SK-N-SH treated with all-trans-retinoic acid at 6 μM for 48 hours (cell line): ENCODE measurements at regions not wholly inside any gene's neighbourhood (a gene's known extent, or its start where the extent isn't known, plus 50 kb on each side); places are given as distances from the start of the nearest gene placed in this dataset.

Experiments used
- CREB5 ChIP-seq: fragments of 250-450 bp; sonication (Bioruptor Pico); IDR thresholded peaks from 2 replicates; pipeline ENCODE4 v1.5.1; 2020; ENCODE audit warnings: low read depth, mild to moderate bottlenecking, moderate library complexity
- CSDC2 ChIP-seq: fragments of 250-450 bp; sonication (Bioruptor Pico); IDR thresholded peaks from 2 replicates; pipeline ENCODE4 v1.5.0; 2020; ENCODE audit warnings: mild to moderate bottlenecking, moderate library complexity
- CSRNP3 ChIP-seq: fragments of 250-450 bp; sonication (Bioruptor Pico); IDR thresholded peaks from 2 replicates; pipeline ENCODE4 v1.5.1; 2021; ENCODE audit warnings: mild to moderate bottlenecking, moderate library complexity
- PATZ1 ChIP-seq: fragments of 250-450 bp; sonication (Bioruptor Pico); IDR thresholded peaks from 2 replicates; pipeline ENCODE4 v1.8.0; 2020; ENCODE audit warnings: mild to moderate bottlenecking, moderate library complexity, borderline replicate concordance
- RARB ChIP-seq: fragments of 250-450 bp; sonication (Bioruptor Pico); IDR thresholded peaks from 2 replicates; pipeline ENCODE4 v1.8.0; 2021; ENCODE audit warnings: mild to moderate bottlenecking, moderate library complexity
- TSHZ2 ChIP-seq: fragments of 250-450 bp; sonication (Bioruptor Pico); IDR thresholded peaks from 2 replicates; pipeline ENCODE4 v1.5.0; 2020; ENCODE audit warnings: mild to moderate bottlenecking, moderate library complexity
- ZFP3 ChIP-seq: fragments of 250-450 bp; sonication (Bioruptor Pico); IDR thresholded peaks from 2 replicates; pipeline ENCODE4 v1.5.0; 2020; ENCODE audit warnings: mild to moderate bottlenecking, moderate library complexity

- no peak for TF ChIP-seq RARB (CRISPR knock-in tag)
- no peak for TF ChIP-seq CREB5 (CRISPR knock-in tag)
- TF ChIP-seq PATZ1 (CRISPR knock-in tag) = no peak
- no peak for TF ChIP-seq ZFP3 (CRISPR knock-in tag)
- no peak for TF ChIP-seq CSDC2 (CRISPR knock-in tag)
- no peak for TF ChIP-seq CSRNP3 (CRISPR knock-in tag)
- TF ChIP-seq TSHZ2 (CRISPR knock-in tag) = no peak
Measured at GRCh38 chr4:158032733-158033415, 140.0 kb downstream of the GASK1B start.
